HG03064 (cell line): ENCODE measurements at regions not wholly inside any gene's neighbourhood (a gene's known extent, or its start where the extent isn't known, plus 50 kb on each side); places are given as distances from the start of the nearest gene placed in this dataset.

Source experiments
- ATAC-seq: cut with Tn5 transposase; IDR thresholded peaks from one replicate; pipeline ENCODE4 v1.9.1; 2021; ENCODE audit warnings: low read depth; ENCODE audit not compliant: unreplicated experiment

GRCh38 chr1:101290922-101291561 is 54.2 kb downstream of the S1PR1 start:
- ATAC-seq, result no peak

- ATAC-seq, result no peak
Measured at GRCh38 chr1:101291562-101292380, 55.0 kb downstream of the S1PR1 start.

GRCh38 chr1:101293461-101294051 is 56.7 kb downstream of the S1PR1 start:
- ATAC-seq, result peak; percentile 50

GRCh38 chr1:101295209-101295608 is 58.4 kb downstream of the S1PR1 start:
- ATAC-seq, result no peak

GRCh38 chr1:101298663-101299062 is 61.8 kb downstream of the S1PR1 start:
- no peak for ATAC-seq

GRCh38 chr1:101299141-101299540 is 62.3 kb downstream of the S1PR1 start:
- no peak for ATAC-seq

GRCh38 chr1:101299710-101300109 is 62.9 kb downstream of the S1PR1 start:
- no peak for ATAC-seq

- ATAC-seq, result no peak
Measured at GRCh38 chr1:101300916-101301315, 64.1 kb downstream of the S1PR1 start.

- ATAC-seq, result no peak
Measured at GRCh38 chr1:101301446-101302057, 64.7 kb downstream of the S1PR1 start.

- no peak for ATAC-seq
Measured at GRCh38 chr1:101302831-101303511, 66.2 kb downstream of the S1PR1 start.

- no peak for ATAC-seq
Measured at GRCh38 chr1:101307985-101308689, 71.3 kb downstream of the S1PR1 start.

GRCh38 chr1:101308935-101309333 is 72.1 kb downstream of the S1PR1 start:
- no peak for ATAC-seq

GRCh38 chr1:101309334-101310311 is 72.8 kb downstream of the S1PR1 start:
- peak; percentile 49 for ATAC-seq

- ATAC-seq, result no peak
Measured at GRCh38 chr1:101310506-101310905, 73.7 kb downstream of the S1PR1 start.

GRCh38 chr1:101311146-101311920 is 74.5 kb downstream of the S1PR1 start:
- ATAC-seq, result no peak

GRCh38 chr1:101312147-101312546 is 75.3 kb downstream of the S1PR1 start:
- ATAC-seq, result no peak

GRCh38 chr1:101313356-101313755 is 76.5 kb downstream of the S1PR1 start:
- no peak for ATAC-seq

- ATAC-seq, result peak; percentile 35
Measured at GRCh38 chr1:101314244-101314643, 77.4 kb downstream of the S1PR1 start.
